HG03066 (cell line): ENCODE measurements at regions not wholly inside any gene's neighbourhood (a gene's known extent, or its start where the extent isn't known, plus 50 kb on each side); places are given as distances from the start of the nearest gene placed in this dataset.
"Not testable (repeated sequence)": the region's sequence is repeated elsewhere in the genome, so short reads cannot be mapped to it uniquely, and the experiment has no call there.

ENCODE experiments used
- ATAC-seq: cut with Tn5 transposase; IDR thresholded peaks from one replicate; pipeline ENCODE4 v1.9.1; 2021; ENCODE audit warnings: low read depth; ENCODE audit not compliant: unreplicated experiment

GRCh38 chr10:44279426-44280126 lies 105.3 kb downstream of the CXCL12 start:
- ATAC-seq, result no peak

GRCh38 chr10:44278837-44279324 lies 106.0 kb downstream of the CXCL12 start:
- ATAC-seq, result no peak

GRCh38 chr10:44268435-44268948 lies 116.4 kb downstream of the CXCL12 start:
- not testable (repeated sequence) for ATAC-seq

GRCh38 chr10:44267007-44267406 lies 117.9 kb downstream of the CXCL12 start:
- no peak for ATAC-seq

- ATAC-seq, result no peak
Measured at GRCh38 chr10:44264244-44264643, 120.7 kb downstream of the CXCL12 start.

GRCh38 chr10:44263771-44264170 lies 121.1 kb downstream of the CXCL12 start:
- no peak for ATAC-seq

GRCh38 chr10:44262551-44263251 lies 122.2 kb downstream of the CXCL12 start:
- ATAC-seq, result no peak

- ATAC-seq, result no peak
Measured at GRCh38 chr10:44261710-44262455, 123.0 kb downstream of the CXCL12 start.

GRCh38 chr10:44261296-44261695 lies 123.6 kb downstream of the CXCL12 start:
- ATAC-seq, result no peak

- ATAC-seq, result no peak
Measured at GRCh38 chr10:44260286-44260928, 124.5 kb downstream of the CXCL12 start.

GRCh38 chr10:44259090-44259874 lies 125.6 kb downstream of the CXCL12 start:
- no peak for ATAC-seq

GRCh38 chr10:44258460-44259089 lies 126.3 kb downstream of the CXCL12 start:
- no peak for ATAC-seq

GRCh38 chr10:44258019-44258418 lies 126.9 kb downstream of the CXCL12 start:
- no peak for ATAC-seq

- no peak for ATAC-seq
Measured at GRCh38 chr10:44253769-44254462, 131.0 kb downstream of the CXCL12 start.

GRCh38 chr10:44252631-44253030 lies 132.3 kb downstream of the CXCL12 start:
- not testable (repeated sequence) for ATAC-seq

GRCh38 chr10:44249933-44250332 lies 135.0 kb downstream of the CXCL12 start:
- not testable (repeated sequence) for ATAC-seq

- no peak for ATAC-seq
Measured at GRCh38 chr10:44249490-44249889, 135.4 kb downstream of the CXCL12 start.

GRCh38 chr10:44246700-44247099 lies 138.2 kb downstream of the CXCL12 start:
- not testable (repeated sequence) for ATAC-seq

GRCh38 chr10:44246287-44246686 lies 138.6 kb downstream of the CXCL12 start:
- not testable (repeated sequence) for ATAC-seq
